Activated T-helper 1 cell treated with anti-CD3 and anti-CD28 coated beads, Interleukin-12 subunit alpha, Interleukin-12 subunit beta, Interleukin-2, Interleukin-4 antibody, amounts not matched to agents 30 ng/mL and 10 ng/mL and 1 ng/mL, durations not matched to agents 14 hours and 24 hours and 36 hours (primary cell): ENCODE measurements at regions not wholly inside any gene's neighbourhood (a gene's known extent, or its start where the extent isn't known, plus 50 kb on each side); places are given as distances from the start of the nearest gene placed in this dataset.
"Not testable (repeated sequence)": the region's sequence is repeated elsewhere in the genome, so short reads cannot be mapped to it uniquely, and the experiment has no call there.

Source experiments
- DNase-seq: peaks from one replicate; pipeline ENCODE4 v3.0.0; 2021; ENCODE audit warnings: low spot score
- H3K27ac Mint-ChIP-seq: one replicate; pipeline ENCODE4 v1.8.0; 2021; ENCODE audit warnings: mild to moderate bottlenecking, mixed read lengths
- H3K27me3 Mint-ChIP-seq: one replicate; pipeline ENCODE4 v1.8.0; 2022; ENCODE audit warnings: mild to moderate bottlenecking, moderate library complexity, mixed read lengths; ENCODE audit not compliant: insufficient read depth
- H3K36me3 Mint-ChIP-seq: one replicate; pipeline ENCODE4 v1.8.0; 2021; ENCODE audit warnings: low read depth, mixed read lengths
- H3K4me1 Mint-ChIP-seq: one replicate; pipeline ENCODE4 v1.8.0; 2021; ENCODE audit warnings: low read depth, mixed read lengths
- H3K4me3 Mint-ChIP-seq: one replicate; pipeline ENCODE4 v1.8.0; 2021; ENCODE audit warnings: mild to moderate bottlenecking, moderate library complexity, mixed read lengths
- H3K9me3 Mint-ChIP-seq: one replicate; pipeline ENCODE4 v1.8.0; 2021; ENCODE audit warnings: mixed read lengths
- intact Hi-C: fragments of 100-400 bp; cut with micrococcal nuclease; formaldehyde crosslinking; loops from one replicate; pipeline ENCODE4 v1.15.1; 2024

DNA sequence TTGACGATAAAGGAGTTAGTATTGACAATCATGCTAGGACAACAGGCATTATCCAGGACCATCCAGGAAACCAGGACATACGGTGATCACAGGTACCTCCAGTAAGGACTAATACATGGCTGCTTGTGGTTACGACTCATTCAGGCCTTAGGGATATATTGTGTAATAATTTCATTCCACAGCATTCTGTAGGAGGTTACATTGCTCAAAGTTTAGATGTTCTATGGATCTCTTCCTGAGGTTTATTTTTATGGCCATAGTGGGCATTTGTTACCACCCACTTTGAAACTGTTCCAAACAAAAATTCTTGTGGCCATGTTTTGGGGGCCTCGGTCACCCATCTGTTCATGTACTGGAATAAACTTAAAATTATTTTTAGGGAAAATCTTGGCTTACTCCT, 431.6 kb downstream of the METTL4 start:
- H3K4me3 Mint-ChIP-seq, result no peak overlapping the region
- no peaks in the 10 kb centered on the region for H3K36me3 Mint-ChIP-seq
- H3K9me3 Mint-ChIP-seq, result no peaks in the 10 kb centered on the region
- no peaks in the 10 kb centered on the region for H3K4me1 Mint-ChIP-seq
- peaks cover 4% of the 10 kb centered on the region for H3K27me3 Mint-ChIP-seq
- H3K27ac Mint-ChIP-seq, result no peak overlapping the region
- DNase-seq, result no peak
- intact Hi-C loops, result no loop called here

DNA sequence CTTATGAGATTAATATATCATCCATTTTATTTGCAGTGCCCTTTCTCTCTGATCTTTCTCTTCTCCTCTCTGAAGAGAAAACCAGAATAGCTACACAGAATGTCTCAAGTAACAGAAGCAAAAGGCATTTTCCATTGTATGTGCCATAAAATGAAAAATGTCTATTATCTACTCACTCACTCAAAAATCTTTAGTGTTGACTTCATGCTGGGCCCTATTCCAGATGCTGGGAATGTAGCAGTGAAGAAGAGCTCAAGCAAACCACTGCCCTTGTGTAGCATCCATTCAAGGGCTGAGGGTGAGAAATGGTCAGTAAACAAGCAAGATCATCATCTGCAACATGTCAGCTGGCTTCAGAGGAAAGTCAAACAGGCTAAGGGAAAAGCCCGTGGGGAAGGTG, 427.7 kb downstream of the METTL4 start:
- no peak for DNase-seq
- H3K9me3 Mint-ChIP-seq, result no peaks in the 10 kb centered on the region
- no peak overlapping the region for H3K27ac Mint-ChIP-seq
- intact Hi-C loops, result no loop called here
- H3K4me1 Mint-ChIP-seq, result no peaks in the 10 kb centered on the region
- H3K27me3 Mint-ChIP-seq, result peaks cover 6% of the 10 kb centered on the region
- no peak overlapping the region for H3K4me3 Mint-ChIP-seq
- H3K36me3 Mint-ChIP-seq, result no peaks in the 10 kb centered on the region

DNA sequence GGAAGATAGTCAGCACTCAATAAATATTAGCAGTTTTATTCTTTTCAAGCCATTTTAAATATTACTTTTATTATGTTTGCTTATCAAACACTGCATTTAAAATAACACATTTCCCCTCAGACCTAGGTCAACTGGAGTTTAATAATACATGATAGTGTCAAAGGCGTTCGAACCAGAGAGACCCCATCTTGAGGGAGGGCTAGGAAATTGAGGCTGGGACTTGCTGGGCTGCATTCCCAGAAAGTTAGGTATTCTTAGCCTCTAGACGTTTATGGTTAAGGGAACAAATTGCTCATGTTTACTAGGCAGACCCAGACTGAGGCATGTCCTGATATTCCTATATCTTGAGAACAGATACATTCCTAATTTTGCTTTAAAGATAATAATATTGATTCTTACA, 426.5 kb downstream of the METTL4 start:
- Mint-ChIP-seq H3K27ac (no peak overlapping the region), H3K36me3 (no peaks in the 10 kb centered on the region), H3K9me3 (no peaks in the 10 kb centered on the region), H3K4me3 (no peak overlapping the region), H3K4me1 (no peaks in the 10 kb centered on the region), H3K27me3 (peaks cover 6% of the 10 kb centered on the region)
- intact Hi-C loops, result no loop called here
- DNase-seq, result no peak

DNA sequence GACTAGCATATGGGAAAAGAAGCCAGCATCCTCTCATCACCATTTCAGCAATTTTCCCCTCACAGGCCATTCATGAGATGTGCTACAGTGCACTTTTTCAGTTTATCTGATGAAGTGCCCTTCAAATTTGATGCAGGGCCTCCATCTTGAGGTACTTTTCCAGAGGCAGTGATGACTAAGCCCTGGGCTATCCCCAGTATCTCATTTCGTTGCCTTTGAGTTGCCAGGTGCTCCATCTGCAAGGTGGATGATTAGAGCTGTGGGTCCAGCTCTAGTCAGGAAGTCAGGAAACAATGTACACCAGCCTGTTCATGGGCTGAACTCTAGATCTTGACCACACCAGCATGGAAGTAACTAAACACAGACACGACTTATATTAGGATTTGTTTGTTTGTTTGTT, 425.2 kb downstream of the METTL4 start:
- Mint-ChIP-seq H3K27me3 (peaks cover 5% of the 10 kb centered on the region), H3K36me3 (no peaks in the 10 kb centered on the region), H3K4me3 (no peak overlapping the region), H3K4me1 (no peaks in the 10 kb centered on the region), H3K27ac (no peak overlapping the region), H3K9me3 (no peaks in the 10 kb centered on the region)
- intact Hi-C loops, result no loop called here
- DNase-seq, result no peak

DNA sequence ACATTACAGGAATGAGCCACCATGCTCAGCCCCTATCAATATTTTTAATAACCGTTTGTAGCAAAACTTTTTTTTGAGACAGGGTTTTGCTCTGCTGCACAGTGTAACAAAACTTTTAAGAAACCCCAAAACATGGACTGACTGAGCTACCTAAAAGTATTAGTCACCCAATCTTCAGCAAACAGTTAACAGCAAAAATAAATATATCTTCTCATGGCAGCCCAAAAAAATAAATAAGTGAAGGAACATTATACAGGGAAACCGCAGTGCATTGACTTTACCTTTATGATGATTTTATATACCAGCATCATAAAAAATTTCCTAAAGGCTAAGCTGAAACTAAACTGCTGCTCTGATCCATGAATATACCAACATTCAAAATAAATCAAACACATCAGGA, 424.6 kb downstream of the METTL4 start:
- intact Hi-C loops, result no loop called here
- H3K27me3 Mint-ChIP-seq, result peaks cover 4% of the 10 kb centered on the region
- no peaks in the 10 kb centered on the region for H3K4me1 Mint-ChIP-seq
- DNase-seq, result no peak
- H3K27ac Mint-ChIP-seq, result no peak overlapping the region
- H3K4me3 Mint-ChIP-seq, result no peak overlapping the region
- H3K36me3 Mint-ChIP-seq, result no peaks in the 10 kb centered on the region
- H3K9me3 Mint-ChIP-seq, result no peaks in the 10 kb centered on the region

DNA sequence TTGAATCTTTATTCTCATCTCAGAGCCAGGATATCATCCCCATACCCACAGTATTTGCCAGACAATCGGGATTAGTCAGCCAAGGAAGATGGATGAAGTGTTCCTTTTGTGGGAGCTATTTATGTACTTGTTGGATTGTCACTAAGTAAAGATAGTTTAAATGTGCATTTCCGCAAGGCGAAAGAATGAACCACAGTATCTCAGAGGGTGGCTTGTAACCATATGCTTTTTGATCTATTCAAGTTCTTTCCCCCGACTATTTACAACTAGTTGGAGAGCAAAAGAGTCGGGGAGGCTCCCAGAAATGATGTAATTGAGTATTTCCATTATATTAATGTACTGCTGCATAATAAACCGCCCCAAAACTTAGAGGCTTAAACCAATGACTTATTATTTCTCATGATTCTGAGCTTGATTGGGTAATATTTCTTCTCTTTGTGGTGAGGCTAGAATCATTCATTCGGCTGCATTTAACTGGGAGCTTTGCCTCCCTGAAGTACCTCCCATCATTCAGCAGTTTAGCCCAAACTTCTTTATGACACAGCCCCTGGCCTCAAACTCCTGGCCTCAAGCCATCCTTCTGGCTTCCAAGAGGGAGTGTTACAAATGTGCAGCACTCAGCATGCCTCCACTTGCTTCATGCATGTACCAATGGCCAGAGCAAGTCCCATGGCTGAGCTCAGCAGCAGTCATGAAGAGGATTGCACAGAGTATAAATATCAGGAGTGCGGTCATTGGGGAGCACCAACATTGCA, 423.7 kb downstream of the METTL4 start:
- Mint-ChIP-seq H3K36me3 (no peaks in the 10 kb centered on the region), H3K4me1 (no peaks in the 10 kb centered on the region), H3K4me3 (no peak overlapping the region), H3K27ac (no peak overlapping the region), H3K9me3 (no peaks in the 10 kb centered on the region), H3K27me3 (peaks cover 4% of the 10 kb centered on the region)
- intact Hi-C loops, result no loop called here
- no peak for DNase-seq

DNA sequence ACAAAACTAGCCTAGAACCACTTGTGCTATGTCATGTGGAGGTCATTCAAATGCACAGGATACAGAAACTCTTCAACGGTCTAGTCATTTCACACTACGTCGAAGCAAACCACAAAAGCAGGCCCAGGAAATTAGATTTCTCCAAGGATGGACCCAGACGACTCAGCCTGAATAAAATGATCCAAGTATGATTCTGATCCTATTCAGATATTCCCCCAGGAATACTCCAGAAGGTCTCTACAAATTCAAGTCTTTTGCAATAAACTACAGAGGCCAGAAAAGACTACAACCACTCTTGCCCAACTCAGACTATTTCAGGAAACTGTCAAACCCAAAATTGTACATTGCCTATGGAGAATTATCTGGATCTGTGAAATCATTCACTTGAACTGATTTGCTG, 422.5 kb downstream of the METTL4 start:
- H3K36me3 Mint-ChIP-seq, result no peaks in the 10 kb centered on the region

DNA sequence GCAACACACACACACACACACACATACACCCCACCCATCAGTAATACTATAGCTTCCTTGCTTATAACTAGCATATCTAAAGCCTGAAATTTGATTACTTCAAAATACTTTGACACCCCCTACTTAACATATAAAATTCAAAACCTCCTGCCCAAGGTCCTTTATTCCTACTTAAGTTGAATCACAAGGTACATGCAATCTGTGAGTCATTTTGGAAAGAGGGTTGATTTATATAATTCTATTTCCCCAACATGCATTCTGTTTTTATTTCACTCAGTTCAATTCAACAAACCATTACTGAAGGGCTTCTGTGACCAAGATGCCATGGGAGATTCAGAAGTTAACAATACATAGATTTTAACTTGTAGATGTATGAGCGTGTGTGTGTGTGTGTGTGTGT, 420.7 kb downstream of the METTL4 start:
- H3K4me1 Mint-ChIP-seq, result no peaks in the 10 kb centered on the region
- H3K27me3 Mint-ChIP-seq, result peaks cover 4% of the 10 kb centered on the region
- no peak overlapping the region for H3K4me3 Mint-ChIP-seq
- no peaks in the 10 kb centered on the region for H3K36me3 Mint-ChIP-seq
- intact Hi-C loops, result no loop called here
- H3K9me3 Mint-ChIP-seq, result no peaks in the 10 kb centered on the region
- no peak overlapping the region for H3K27ac Mint-ChIP-seq
- no peak for DNase-seq

More for the DNA sequence above, 422.5 kb downstream of the METTL4 start:
- H3K4me1 Mint-ChIP-seq, result no peaks in the 10 kb centered on the region
- H3K4me3 Mint-ChIP-seq, result no peak overlapping the region
- H3K9me3 Mint-ChIP-seq, result no peaks in the 10 kb centered on the region
- intact Hi-C loops, result no loop called here
- H3K27me3 Mint-ChIP-seq, result peaks cover 4% of the 10 kb centered on the region
- no peak for DNase-seq
- no peak overlapping the region for H3K27ac Mint-ChIP-seq

DNA sequence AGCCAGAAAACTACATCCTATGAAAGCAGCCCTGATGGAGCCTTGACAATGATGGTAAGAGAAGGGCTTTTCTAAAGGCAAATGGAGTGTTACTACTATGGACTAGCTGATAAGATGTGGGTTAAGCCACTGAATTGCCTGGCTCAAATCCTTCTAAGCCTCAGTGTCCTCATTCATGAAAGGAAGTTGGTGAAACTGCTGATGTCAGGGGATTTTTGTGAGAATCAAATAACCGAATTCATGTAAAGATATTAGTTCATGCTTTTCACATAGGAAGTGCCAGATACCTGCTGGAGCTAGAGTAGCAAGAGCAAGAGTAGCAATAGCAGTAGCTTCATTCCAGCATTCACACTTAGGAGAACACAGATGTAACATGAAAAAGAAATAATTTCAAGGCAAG, 417.0 kb downstream of the METTL4 start:
- Mint-ChIP-seq H3K27me3 (peaks cover 3% of the 10 kb centered on the region), H3K4me3 (no peak overlapping the region)

DNA sequence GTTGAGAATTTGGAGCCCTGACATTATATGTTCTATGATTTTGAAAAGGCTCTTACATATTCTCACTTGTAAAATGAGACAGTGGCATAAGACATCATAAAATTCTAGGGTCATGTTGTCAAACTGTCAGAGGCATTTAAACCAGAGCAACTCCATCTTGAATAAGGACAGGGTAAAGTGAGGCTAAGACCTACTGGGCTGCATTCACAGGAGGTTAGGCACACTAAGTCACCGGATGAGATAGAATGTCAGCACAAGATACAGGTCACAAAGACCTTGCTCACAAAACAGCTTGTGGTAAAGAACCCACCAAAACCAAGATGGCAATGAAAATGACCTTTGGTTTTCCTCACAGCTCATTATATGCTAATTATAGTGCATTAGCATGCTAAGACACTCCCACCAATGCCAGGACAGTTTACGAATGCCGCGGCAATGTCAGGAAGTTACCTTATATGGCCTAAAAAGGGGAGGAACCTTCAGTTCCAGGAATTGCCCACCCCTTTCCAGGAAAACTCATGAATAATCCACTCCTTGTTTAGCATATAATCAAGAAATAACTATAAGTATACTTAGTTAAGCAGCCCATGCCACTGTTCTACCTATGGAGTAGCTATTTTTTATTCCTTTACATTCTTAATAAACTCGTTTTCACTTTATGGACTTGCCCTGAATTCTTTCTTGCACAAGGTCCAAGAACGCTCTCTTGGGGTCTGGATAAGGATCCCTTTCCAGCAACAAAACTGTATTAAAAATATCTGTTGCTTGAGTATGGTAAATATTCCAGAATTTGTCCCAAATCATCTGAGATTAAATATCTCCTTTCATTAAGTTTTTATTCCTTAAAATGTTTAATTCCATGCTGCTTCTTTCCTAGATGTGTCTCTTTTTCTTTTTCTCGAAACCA, 406.4 kb downstream of the METTL4 start:
- intact Hi-C loops, result no loop called here
- no peak for DNase-seq
- H3K27me3 Mint-ChIP-seq, result no peaks in the 10 kb centered on the region
- H3K36me3 Mint-ChIP-seq, result no peaks in the 10 kb centered on the region
- H3K27ac Mint-ChIP-seq, result no peak overlapping the region
- no peaks in the 10 kb centered on the region for H3K9me3 Mint-ChIP-seq
- H3K4me1 Mint-ChIP-seq, result no peaks in the 10 kb centered on the region
- no peak overlapping the region for H3K4me3 Mint-ChIP-seq

More for the DNA sequence above, 417.0 kb downstream of the METTL4 start:
- intact Hi-C loops, result no loop called here
- DNase-seq, result no peak
- Mint-ChIP-seq H3K9me3 (no peaks in the 10 kb centered on the region), H3K27ac (no peak overlapping the region), H3K36me3 (no peaks in the 10 kb centered on the region), H3K4me1 (no peaks in the 10 kb centered on the region)

DNA sequence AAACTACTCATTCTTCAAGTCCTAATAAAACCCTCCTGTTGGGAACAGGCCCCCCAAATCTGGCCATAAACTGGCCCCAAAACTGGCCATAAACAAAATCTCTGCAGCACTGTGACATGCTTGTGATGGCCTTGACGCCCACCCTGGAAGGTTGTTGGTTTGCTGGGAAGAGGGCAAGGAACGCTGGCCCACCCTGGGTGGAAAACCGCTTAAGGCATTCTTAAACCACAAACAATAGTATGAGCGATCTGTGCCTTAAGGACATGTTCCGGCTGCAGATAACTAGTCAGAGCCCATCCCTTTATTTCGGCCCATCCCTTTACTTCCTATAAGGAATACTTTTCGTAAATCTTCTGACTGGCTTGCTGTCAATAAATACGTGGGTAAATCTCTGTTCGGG, 404.4 kb downstream of the METTL4 start:
- intact Hi-C loops, H3K27me3 Mint-ChIP-seq, H3K36me3 Mint-ChIP-seq, H3K4me3 Mint-ChIP-seq, H3K27ac Mint-ChIP-seq, H3K9me3 Mint-ChIP-seq, H3K4me1 Mint-ChIP-seq, DNase-seq: not testable (repeated sequence)

DNA sequence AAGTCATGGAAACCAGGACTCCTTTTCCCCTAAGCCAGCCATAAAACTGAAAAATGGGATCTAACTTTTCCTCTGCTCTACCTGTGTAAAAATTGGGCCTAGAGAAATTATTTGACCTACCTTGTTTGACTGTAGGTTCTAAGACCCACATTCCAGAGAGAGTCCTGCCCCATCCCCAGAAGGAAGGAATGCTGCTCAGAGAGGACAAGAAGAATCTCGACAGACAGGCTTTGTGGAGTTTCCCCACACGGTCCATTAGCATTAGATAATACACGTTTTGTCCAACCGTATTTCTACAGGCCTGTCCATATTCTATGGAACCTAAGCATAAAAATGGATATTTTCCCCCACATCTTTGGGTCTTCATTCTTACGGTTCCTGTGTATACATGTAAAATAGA, 403.3 kb downstream of the METTL4 start:
- Mint-ChIP-seq H3K36me3 (no peaks in the 10 kb centered on the region), H3K4me1 (no peaks in the 10 kb centered on the region), H3K27me3 (no peaks in the 10 kb centered on the region), H3K27ac (no peak overlapping the region), H3K9me3 (no peaks in the 10 kb centered on the region), H3K4me3 (no peak overlapping the region)
- no peak for DNase-seq
- intact Hi-C loops, result no loop called here

DNA sequence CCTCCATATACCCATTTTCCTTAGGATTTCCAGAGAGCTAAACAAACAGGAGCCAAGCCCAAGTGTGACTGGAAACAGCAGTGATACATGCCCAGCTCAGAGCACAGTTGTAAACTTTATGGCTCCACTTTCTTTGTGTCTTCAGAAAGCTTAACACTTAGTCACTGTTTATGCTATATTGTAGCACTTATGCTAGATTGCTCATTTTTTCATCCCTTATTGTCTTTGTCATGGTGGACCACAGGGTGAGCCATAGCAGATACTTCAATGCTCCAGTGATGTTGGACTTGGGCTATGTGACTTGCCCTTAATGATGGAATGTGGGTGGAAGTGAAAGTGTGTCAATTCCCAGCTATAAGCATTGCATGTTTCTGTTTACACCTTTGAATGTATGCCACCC, 401.6 kb downstream of the METTL4 start:
- Mint-ChIP-seq H3K27ac (no peak overlapping the region), H3K4me1 (no peaks in the 10 kb centered on the region), H3K36me3 (no peaks in the 10 kb centered on the region), H3K4me3 (no peak overlapping the region), H3K27me3 (no peaks in the 10 kb centered on the region), H3K9me3 (no peaks in the 10 kb centered on the region)
- no peak for DNase-seq
- intact Hi-C loops, result no loop called here
